ENCODE measurements at regions not wholly inside any gene's neighbourhood (a gene's known extent, or its start where the extent isn't known, plus 50 kb on each side); places are given as distances from the start of the nearest gene placed in this dataset.

DNA sequence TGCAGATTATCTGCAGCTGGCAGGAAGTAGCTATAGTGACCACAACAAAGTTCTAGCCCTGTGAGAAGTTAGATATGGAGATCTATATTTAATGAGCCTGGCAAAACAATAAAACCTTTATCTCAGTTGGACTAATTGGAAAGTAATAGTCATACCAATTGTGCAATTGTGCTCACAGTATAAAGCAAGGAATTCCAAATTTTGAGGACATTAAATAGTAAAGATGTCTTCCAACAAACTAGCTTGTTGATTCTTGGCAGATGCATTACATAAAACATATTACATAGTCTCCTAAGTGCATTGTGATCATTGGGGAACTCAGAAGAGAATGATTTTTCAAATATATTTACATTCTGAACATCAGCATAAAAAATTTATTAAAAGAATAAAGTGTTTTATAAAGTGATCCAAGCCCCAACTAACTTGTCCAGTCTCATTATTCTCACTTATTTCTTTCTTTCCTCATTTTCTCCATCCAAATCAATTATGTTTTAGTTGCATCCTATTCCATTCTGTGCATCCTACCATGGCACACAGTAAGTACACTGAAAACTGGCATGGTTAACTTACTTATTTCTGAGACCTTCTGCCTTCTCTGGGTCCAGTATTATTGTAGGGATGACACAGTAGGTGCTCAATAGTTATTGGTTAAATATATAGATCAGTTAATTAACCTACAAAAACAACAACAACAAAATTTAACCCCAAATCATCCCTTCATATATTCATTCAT lies 977.2 kb upstream of the NUDT12 start:
- no peaks in the 10 kb centered on the region for H4K20me1 ChIP-seq (ENCODE audit: insufficient read depth, low read length)
- no peaks in the 10 kb centered on the region for H3K9me2 ChIP-seq (ENCODE audit: insufficient read depth, low read length)
- ChIA-PET POLR2A (interaction anchor here (0.7 kb wide), 1 partner anchor 10 kb away, joined by 3 read pairs; no protein-coding TSS in a partner anchor), CTCF (ENCODE audit: unreplicated experiment) (no interaction called here)
- H3K79me2 ChIP-seq (ENCODE audit: insufficient read depth, low read depth, low read length): no peaks in the 10 kb centered on the region
- no peak overlapping the region for H3K27ac ChIP-seq (ENCODE audit: low read depth, low read length, poor library complexity, severe bottlenecking)
- TF ChIP-seq EZH2phosphoT487 (IDR thresholded peaks at IDR 0.05; ENCODE audit: borderline replicate concordance, low read depth, low read length): no peak
- TF ChIP-seq, protein P1, sequence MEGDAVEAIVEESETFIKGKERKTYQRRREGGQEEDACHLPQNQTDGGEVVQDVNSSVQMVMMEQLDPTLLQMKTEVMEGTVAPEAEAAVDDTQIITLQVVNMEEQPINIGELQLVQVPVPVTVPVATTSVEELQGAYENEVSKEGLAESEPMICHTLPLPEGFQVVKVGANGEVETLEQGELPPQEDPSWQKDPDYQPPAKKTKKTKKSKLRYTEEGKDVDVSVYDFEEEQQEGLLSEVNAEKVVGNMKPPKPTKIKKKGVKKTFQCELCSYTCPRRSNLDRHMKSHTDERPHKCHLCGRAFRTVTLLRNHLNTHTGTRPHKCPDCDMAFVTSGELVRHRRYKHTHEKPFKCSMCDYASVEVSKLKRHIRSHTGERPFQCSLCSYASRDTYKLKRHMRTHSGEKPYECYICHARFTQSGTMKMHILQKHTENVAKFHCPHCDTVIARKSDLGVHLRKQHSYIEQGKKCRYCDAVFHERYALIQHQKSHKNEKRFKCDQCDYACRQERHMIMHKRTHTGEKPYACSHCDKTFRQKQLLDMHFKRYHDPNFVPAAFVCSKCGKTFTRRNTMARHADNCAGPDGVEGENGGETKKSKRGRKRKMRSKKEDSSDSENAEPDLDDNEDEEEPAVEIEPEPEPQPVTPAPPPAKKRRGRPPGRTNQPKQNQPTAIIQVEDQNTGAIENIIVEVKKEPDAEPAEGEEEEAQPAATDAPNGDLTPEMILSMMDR (conservative IDR thresholded peaks at IDR 0.05; ENCODE audit: low read length): no peak
- no peak overlapping the region for H2AFZ ChIP-seq (ENCODE audit: low read length)
- no peak overlapping the region for H3K4me3 ChIP-seq (ENCODE audit: low read depth, low read length, poor library complexity, severe bottlenecking)
- no peaks in the 10 kb centered on the region for H3K36me3 ChIP-seq (ENCODE audit: insufficient read depth, low read length)
- DNase-seq (ENCODE audit: low spot score): no peak
- no peaks in the 10 kb centered on the region for H3K4me1 ChIP-seq (ENCODE audit: insufficient read depth, low read length, poor library complexity, severe bottlenecking)
- BruUV-seq (replicated peaks): no TSS peak
- H3K4me2 ChIP-seq (ENCODE audit: low read length): no peak overlapping the region
- H3K9me3 ChIP-seq (ENCODE audit: low read length): no peaks in the 10 kb centered on the region
- intact Hi-C loops (cut with micrococcal nuclease; ENCODE audit: unreplicated experiment): no loop called here

DNA sequence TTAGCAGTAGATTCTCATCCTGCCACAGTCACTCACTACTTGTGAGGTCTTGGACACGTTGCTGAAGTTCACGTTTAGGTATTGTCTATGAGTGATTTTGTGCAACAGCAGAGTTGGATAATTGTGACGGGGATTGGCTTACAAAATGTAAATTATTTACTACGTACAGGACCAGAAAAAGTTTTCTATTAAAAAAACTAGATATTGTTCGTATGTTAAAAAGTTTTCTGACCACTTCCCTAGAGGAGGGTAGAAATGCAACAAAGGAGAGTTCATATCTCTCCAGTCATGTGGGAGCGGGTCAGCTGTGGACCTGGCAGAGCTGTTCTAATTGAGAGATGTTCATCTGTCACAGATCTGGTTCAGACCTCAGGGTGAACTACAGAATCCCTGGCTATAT lies 976.1 kb upstream of the NUDT12 start:
- Histone ChIP-seq H3K4me2 (ENCODE audit: low read length) (no peak overlapping the region), H3K4me3 (ENCODE audit: low read depth, low read length, poor library complexity, severe bottlenecking) (no peak overlapping the region), H3K36me3 (ENCODE audit: insufficient read depth, low read length) (no peaks in the 10 kb centered on the region), H2AFZ (ENCODE audit: low read length) (no peak overlapping the region), H3K4me1 (ENCODE audit: insufficient read depth, low read length, poor library complexity, severe bottlenecking) (no peaks in the 10 kb centered on the region), H3K9me2 (ENCODE audit: insufficient read depth, low read length) (no peaks in the 10 kb centered on the region), H4K20me1 (ENCODE audit: insufficient read depth, low read length) (no peaks in the 10 kb centered on the region), H3K27ac (ENCODE audit: low read depth, low read length, poor library complexity, severe bottlenecking) (no peak overlapping the region), H3K79me2 (ENCODE audit: insufficient read depth, low read depth, low read length) (no peaks in the 10 kb centered on the region), H3K9me3 (ENCODE audit: low read length) (no peaks in the 10 kb centered on the region)
- no peak for DNase-seq (ENCODE audit: low spot score)
- TF ChIP-seq, protein P1 (conservative IDR thresholded peaks at IDR 0.05; ENCODE audit: low read length): no peak
- no peak for TF ChIP-seq EZH2phosphoT487 (IDR thresholded peaks at IDR 0.05; ENCODE audit: borderline replicate concordance, low read depth, low read length)
- POLR2A ChIA-PET: interaction anchor here (0.6 kb wide), 1 partner anchor 16 kb away, joined by 3 read pairs; no protein-coding TSS in a partner anchor
- CTCF ChIA-PET (ENCODE audit: unreplicated experiment): no interaction called here
- no TSS peak for BruUV-seq (replicated peaks)
- intact Hi-C loops (cut with micrococcal nuclease; ENCODE audit: unreplicated experiment): no loop called here

DNA sequence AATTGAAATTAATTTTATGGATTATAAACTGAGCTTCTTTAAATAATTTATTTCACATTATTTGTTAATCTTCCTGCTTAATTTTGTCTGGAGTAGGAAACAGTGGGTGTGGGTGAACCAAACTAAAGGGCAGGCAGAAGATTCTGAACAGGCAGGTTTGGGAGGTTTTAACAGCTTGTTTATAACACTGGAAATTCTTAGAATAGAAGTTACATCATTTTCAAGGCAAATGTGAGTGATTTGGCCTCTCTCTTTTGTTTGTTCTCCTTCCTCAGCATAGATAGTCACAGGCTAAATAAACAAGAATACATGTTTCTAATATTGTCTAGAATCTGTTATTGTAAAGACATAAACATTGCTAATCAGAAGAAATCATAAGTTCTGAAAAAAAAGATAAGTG lies 970.9 kb upstream of the NUDT12 start:
- no peak overlapping the region for H3K4me2 ChIP-seq (ENCODE audit: low read length)
- no peaks in the 10 kb centered on the region for H3K9me2 ChIP-seq (ENCODE audit: insufficient read depth, low read length)
- no peaks in the 10 kb centered on the region for H3K9me3 ChIP-seq (ENCODE audit: low read length)
- no peaks in the 10 kb centered on the region for H3K36me3 ChIP-seq (ENCODE audit: insufficient read depth, low read length)
- no peak overlapping the region for H3K4me3 ChIP-seq (ENCODE audit: low read depth, low read length, poor library complexity, severe bottlenecking)
- DNase-seq (ENCODE audit: low spot score): no peak
- H2AFZ ChIP-seq (ENCODE audit: low read length): no peak overlapping the region
- no peaks in the 10 kb centered on the region for H4K20me1 ChIP-seq (ENCODE audit: insufficient read depth, low read length)
- POLR2A ChIA-PET: interaction anchor here (0.6 kb wide), 1 partner anchor 298 kb away, joined by 3 read pairs; no protein-coding TSS in a partner anchor
- CTCF ChIA-PET (ENCODE audit: unreplicated experiment): no interaction called here
- no peaks in the 10 kb centered on the region for H3K79me2 ChIP-seq (ENCODE audit: insufficient read depth, low read depth, low read length)
- H3K4me1 ChIP-seq (ENCODE audit: insufficient read depth, low read length, poor library complexity, severe bottlenecking): no peaks in the 10 kb centered on the region
- H3K27ac ChIP-seq (ENCODE audit: low read depth, low read length, poor library complexity, severe bottlenecking): no peak overlapping the region
- no TSS peak for BruUV-seq (replicated peaks)
- intact Hi-C loops (cut with micrococcal nuclease; ENCODE audit: unreplicated experiment): no loop called here
- TF ChIP-seq, protein P1 (conservative IDR thresholded peaks at IDR 0.05; ENCODE audit: low read length): no peak
- no peak for TF ChIP-seq EZH2phosphoT487 (IDR thresholded peaks at IDR 0.05; ENCODE audit: borderline replicate concordance, low read depth, low read length)
